Activated T-cell treated with anti-CD3 and anti-CD28 coated beads for 48 hours (primary cell): ENCODE measurements at regions not wholly inside any gene's neighbourhood (a gene's known extent, or its start where the extent isn't known, plus 50 kb on each side); places are given as distances from the start of the nearest gene placed in this dataset.

Experiments used
- DNase-seq: peaks from one replicate; pipeline ENCODE4 v3.0.0-alpha.2; 2020; ENCODE audit warnings: low read depth

GRCh38 chr3:117303443-117303842, 593.9 kb downstream of the TUSC7 start:
- no peak for DNase-seq

DNA sequence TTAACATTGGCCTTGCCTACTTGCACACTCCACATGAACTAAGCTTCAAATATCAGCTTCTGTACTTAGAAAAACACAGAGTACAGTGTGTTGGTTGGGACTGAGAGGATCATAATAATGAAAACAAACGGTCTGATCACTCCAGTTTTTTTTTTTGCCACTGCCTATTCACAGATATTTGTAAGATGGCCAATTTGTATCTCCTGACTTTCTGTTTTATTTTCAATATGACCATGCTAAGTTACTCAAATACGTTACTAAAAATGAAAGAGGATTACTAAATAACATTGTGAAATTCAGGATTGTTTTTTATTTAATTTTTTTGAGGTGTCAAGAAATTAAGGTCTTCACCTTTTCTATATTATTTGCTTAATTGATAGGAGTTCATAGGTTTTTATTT, 595.1 kb downstream of the TUSC7 start:
- DNase-seq, result no peak

- DNase-seq, result no peak
These were observed 596.1 kb downstream of the TUSC7 start for GRCh38 chr3:117305681-117306080.

- DNase-seq, result no peak
These were observed 596.7 kb downstream of the TUSC7 start for GRCh38 chr3:117306299-117306698.

- no peak for DNase-seq
These were observed 598.8 kb downstream of the TUSC7 start for GRCh38 chr3:117308353-117308752.

GRCh38 chr3:117308756-117309155, 599.2 kb downstream of the TUSC7 start:
- no peak for DNase-seq

GRCh38 chr3:117310536-117310935, 601.0 kb downstream of the TUSC7 start:
- no peak for DNase-seq

DNA sequence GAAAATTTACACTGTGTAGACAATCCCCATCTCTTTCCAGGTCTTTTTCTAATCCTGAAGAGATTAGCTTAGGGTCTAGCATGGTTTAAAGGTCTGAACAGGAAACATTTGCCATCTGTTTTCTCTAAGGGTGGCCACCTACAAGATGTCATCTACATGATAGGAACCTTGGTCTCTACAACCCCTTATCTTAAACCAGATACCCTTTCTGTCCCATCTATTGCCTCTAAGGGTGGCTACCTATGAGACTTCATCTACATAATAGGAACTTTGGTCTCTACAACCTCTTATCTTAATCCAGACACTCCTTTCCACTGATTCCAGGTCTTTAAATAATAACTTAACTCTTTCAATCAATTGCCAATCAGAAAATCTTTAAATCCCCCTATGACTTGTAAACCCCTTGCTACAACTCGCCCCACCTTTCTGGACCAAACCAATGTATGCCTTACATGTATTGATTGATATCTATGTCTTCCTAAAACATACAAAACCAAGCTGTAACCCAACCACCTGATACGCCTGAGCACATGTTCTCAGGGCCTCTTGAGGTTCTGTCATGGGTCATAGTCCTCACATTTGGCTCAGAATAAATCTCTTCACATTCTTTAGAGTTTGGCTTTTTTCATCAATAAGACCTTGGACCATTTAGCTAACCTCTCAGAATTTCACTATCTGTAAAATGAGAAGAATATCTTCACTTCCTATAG, 605.0 kb downstream of the TUSC7 start:
- no peak for DNase-seq

DNA sequence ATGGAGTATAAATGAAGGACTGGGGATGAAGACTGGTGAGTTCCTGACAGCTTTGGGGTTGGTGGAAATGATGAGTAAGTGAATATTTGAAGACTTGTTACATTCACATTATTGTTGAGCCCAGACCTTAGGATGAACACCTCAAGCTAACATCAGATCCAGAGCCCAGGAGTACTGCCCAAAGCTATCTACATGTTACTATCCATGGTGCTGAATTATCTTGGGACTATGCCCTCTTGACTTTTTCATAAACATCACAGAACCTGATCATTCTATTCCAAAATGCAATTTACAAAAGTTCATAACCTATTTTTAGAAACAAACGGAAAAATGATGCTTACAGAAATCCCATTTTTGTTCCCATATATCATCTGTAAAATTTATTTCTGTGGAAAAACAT, 613.3 kb downstream of the TUSC7 start:
- DNase-seq, result no peak

- DNase-seq, result no peak
These were observed 637.3 kb downstream of the TUSC7 start for GRCh38 chr3:117346901-117347300.

DNA sequence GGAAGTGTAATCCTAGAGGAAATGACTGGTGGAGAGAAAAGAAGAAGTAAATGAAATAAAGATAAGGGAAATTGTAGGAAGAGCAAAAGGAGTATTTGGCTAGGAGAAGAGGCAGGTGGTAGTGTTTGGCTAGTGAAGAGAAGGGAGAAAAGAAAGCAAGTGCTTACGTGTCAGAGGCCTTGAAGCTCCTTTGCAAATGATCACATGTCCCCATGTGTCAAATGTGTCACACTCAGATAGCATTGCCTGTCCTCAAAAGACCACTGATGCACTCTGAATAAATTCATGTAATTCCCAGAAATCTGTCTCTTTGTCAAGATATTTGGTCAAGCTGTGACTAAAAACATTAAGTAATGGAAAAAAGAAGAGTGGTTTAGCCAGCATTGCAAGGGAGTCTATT, 639.3 kb downstream of the TUSC7 start:
- no peak for DNase-seq

GRCh38 chr3:117349566-117349965, 640.0 kb downstream of the TUSC7 start:
- DNase-seq, result no peak

GRCh38 chr3:117350371-117350770, 640.8 kb downstream of the TUSC7 start:
- no peak for DNase-seq

DNA sequence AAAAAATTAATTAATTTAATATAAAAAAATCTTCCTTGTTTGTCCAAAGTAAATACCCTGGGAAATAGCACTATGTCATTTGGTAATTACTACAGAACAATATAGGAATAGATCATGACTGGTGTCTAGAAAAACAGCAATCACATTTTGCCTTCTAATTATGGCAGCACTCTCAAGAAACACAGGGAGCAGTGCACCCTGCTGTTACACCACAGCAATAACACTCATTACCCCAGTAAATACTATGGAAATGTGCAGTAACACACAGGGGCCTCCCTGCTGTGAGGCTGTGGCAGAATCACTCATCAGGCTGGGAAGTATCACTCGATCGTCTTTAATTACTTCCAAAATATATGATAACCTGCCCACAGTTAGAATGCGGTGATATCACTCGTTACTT, 646.0 kb downstream of the TUSC7 start:
- DNase-seq, result no peak

DNA sequence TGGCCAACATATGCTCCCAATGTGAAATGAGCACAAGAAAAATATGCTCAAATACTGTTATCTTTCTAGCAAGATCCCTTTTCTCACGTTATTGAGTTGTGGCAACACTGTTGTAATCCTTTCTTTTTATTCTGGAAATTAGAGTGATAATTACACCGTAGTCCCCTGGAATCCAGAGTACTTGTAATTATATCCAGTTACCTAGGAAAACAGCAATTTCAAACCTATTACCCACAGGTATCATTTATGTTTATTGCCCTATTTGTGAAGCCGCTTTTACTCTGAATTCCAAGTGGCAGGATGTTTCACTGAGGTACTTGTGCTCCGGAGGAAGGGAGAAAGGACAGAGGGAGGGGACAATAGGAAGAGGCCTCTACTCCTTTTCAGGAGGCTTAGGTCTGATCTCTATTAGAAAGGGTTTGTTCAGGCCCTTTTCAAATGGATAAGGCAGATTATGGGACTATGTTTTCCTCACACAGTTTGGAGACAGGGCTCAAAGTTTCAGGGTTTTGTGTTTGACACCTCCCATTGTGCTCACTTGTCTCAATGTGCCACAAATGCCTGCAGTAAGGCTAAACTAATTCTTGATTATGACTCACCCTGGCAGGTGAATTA, 646.6 kb downstream of the TUSC7 start:
- DNase-seq, result no peak

DNA sequence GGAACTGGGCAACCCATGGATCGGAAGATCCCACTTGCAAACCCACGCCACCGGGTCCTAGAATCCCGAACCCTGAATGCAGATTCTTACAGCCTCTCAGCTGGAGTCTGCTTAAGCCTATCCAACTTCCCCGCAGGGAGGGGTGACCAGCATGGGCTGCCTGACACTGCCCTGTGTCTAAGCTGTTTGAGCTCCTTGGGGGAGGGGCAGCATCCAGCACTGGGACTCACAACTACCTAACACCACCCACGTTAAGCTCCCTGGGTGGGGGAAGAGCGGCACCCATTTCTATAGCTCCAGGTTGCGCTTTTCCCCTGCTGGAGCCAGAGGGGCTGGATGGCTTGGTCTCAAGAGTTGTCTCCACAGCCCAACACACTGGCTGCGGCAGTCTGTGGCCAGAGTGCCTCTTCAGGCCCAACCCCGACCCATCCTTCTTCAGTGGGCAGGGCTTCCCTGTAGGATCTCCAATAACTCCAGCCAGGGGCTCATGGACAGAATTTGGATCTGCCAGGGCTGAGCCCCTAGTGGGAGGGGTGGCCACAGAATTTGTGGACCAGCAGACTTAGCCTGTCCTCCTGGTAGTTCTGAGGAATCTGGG, 649.2 kb downstream of the TUSC7 start:
- DNase-seq, result no peak

DNA sequence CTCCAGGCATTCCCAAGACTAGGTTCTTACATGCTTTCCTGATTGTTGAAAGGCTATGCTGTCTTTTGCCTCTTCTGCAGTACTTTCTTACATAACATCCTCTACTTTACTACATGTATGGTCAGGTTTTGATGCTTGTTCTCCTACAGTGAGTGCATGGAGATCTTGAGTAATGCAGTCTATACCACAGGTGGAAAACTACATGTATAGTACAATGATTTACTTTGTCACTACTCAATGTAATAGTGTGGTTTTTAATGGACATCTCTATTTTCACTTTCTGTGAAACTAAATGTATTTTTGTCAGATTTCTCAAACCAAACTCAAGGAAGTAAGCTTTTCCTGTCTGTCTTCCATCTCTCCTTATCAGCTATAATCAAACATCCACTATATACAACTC, 657.0 kb downstream of the TUSC7 start:
- no peak for DNase-seq

DNA sequence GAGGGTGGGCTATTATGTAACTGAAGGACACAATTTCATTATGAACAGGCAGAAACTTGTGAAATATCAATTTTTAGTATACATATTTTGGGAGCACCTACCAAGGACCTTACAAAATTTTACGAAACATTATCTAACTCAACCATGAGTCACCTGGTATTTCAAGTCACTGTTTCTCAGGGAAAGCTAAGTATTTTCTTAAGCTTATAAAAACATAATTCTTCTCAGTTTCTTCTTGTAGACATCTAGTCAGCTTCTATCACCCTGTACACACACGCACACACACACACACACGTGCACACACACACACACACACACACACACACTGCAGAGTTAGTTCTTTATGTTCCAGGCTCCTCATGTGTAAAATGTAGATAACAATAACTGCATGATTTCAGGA, 658.3 kb downstream of the TUSC7 start:
- DNase-seq, result no peak

DNA sequence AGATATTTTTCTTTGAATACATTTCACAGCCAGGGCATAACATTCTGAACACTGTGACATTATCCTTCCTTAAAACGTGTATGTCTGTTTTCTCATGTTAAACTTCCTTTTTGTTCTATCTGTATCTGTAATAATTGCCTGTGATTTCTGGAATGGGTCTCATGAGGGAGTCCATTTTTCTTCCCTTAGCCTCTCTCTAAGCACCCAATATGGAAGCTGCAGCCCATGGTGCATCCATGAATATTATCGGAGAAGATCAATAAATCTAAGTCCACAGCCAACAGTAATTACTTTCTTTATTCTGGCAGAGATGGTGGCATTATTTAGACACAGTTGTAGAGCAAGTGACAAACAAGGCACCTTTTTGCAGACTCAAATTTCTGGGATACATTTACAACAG, 671.1 kb downstream of the TUSC7 start:
- no peak for DNase-seq

DNA sequence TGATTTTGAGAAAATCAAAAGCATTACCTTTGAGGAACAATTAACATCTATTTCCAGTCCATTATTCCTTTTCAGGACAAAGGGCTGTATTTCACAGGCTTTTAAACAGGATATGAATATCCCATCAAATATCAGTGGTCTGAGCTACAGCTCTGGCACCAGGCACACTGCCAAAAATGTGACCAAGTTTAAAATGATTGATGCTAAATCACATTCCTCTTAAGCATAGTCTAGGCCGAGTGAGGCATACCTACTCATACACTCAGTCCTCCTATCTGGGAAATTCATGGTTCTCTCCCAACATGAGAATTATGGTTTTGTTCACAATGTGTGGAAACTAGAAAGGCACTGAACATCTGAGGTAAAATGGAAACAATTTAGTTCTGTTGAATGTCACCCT, 683.5 kb downstream of the TUSC7 start:
- DNase-seq, result no peak

- no peak for DNase-seq
These were observed 688.7 kb downstream of the TUSC7 start for GRCh38 chr3:117398141-117398899.

DNA sequence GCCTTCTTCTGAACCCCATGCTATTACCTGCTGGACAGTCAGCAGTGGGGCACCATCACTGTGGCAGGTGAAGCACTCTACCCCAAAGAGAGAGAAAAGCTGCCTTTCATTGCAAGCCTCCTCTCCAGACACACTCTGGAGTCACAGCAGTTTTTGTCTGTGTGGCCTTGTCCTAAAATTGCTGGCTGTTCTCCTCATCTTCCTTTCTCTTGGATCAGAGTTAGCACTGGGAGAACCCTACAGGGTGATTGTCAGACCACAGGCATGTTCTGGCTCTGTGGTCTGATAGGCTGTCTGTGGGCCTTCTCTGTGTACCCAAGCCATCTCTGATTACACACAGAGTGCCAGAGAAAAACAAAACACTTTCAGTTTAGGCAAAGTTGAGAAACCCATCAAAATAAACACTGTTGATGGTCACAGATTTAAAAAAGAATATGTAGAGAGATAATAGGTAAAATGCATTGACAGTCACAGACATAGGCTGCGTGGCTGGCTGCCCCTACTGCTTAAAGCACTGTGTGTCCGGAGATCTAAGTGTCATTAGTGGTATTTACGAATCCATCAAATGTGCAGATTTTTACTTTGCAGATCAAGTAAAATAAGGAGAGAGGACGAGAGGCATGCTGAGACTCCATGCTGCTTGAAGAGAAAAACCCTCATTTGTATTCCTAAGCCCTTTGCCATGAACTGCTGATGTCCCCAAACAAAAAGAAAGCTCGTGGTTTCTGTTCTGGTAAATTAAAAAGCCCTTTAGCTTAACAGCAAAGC, 689.9 kb downstream of the TUSC7 start:
- DNase-seq, result no peak
